Hepatocyte (in vitro differentiated cells): ENCODE measurements at regions not wholly inside any gene's neighbourhood (a gene's known extent, or its start where the extent isn't known, plus 50 kb on each side); places are given as distances from the start of the nearest gene placed in this dataset.

Experiments used
- DNase-seq: peaks from one replicate; pipeline ENCODE4 v3.0.0-alpha.2; 2016; ENCODE audit warnings: low spot score
- H2AFZ ChIP-seq: fragments of 200-600 bp; sonication (generic); 2 replicates; pipeline ENCODE4 v1.6.0; 2016; ENCODE audit warnings: antibody characterized with exemption, mild to moderate bottlenecking
- H3K27ac ChIP-seq: fragments of 200-600 bp; sonication (generic); 2 replicates; pipeline ENCODE4 v1.5.1; 2016; ENCODE audit warnings: mild to moderate bottlenecking
- H3K27me3 ChIP-seq: fragments of 200-600 bp; sonication (generic); 2 replicates; pipeline ENCODE4 v1.6.1; 2016
- H3K36me3 ChIP-seq: fragments of 200-600 bp; sonication (generic); replicated peaks from 2 replicates; pipeline ENCODE4 v1.5.1; 2016; ENCODE audit warnings: low read depth; ENCODE audit not compliant: insufficient read depth
- H3K4me1 ChIP-seq: fragments of 200-600 bp; sonication (generic); 2 replicates; pipeline ENCODE4 v1.5.1; 2016; ENCODE audit warnings: mild to moderate bottlenecking, moderate library complexity; ENCODE audit not compliant: insufficient read depth
- H3K4me2 ChIP-seq: fragments of 200-600 bp; sonication (generic); 2 replicates; pipeline ENCODE4 v1.6.0; 2016
- H3K4me3 ChIP-seq: fragments of 200-600 bp; sonication (generic); 2 replicates; pipeline ENCODE4 v1.5.1; 2016; ENCODE audit warnings: mild to moderate bottlenecking
- H3K79me2 ChIP-seq: fragments of 200-600 bp; sonication (generic); 2 replicates; pipeline ENCODE4 v1.6.0; 2017; ENCODE audit warnings: mild to moderate bottlenecking
- H3K9me2 ChIP-seq: fragments of 200-600 bp; sonication (generic); replicated peaks from 2 replicates; pipeline ENCODE4 v1.6.0; 2017; ENCODE audit warnings: mild to moderate bottlenecking; ENCODE audit not compliant: insufficient read depth
- H3K9me3 ChIP-seq: fragments of 200-600 bp; sonication (generic); 2 replicates; pipeline ENCODE4 v1.5.1; 2016; ENCODE audit warnings: low read depth, mild to moderate bottlenecking
- H4K20me1 ChIP-seq: fragments of 200-600 bp; sonication (generic); 2 replicates; pipeline ENCODE4 v1.6.0; 2016; ENCODE audit warnings: mild to moderate bottlenecking; ENCODE audit not compliant: insufficient read depth, poor library complexity, severe bottlenecking
- EZH2 ChIP-seq: fragments of 200-600 bp; sonication (generic); IDR thresholded peaks from 2 replicates; pipeline ENCODE4 v1.6.1; 2016; ENCODE audit warnings: antibody characterized with exemption, mild to moderate bottlenecking, borderline replicate concordance
- EZH2phosphoT487 ChIP-seq: fragments of 200-600 bp; sonication (generic); IDR thresholded peaks from one replicate; pipeline ENCODE4 v1.6.1; 2018; ENCODE audit warnings: antibody characterized with exemption, mild to moderate bottlenecking, low read depth, moderate library complexity; ENCODE audit not compliant: unreplicated experiment, severe bottlenecking
- WGBS: methylation state at CpG from one replicate; pipeline ENCODE4 v1.1.6; 2016; ENCODE audit warnings: low lambda C conversion rate; ENCODE audit errors: missing lambda C conversion rate; 5-methylcytosine and 5-hydroxymethylcytosine counted together
- TF ChIP-seq, protein P1 (sequence below): fragments of 200-600 bp; sonication (generic); IDR thresholded peaks from 2 replicates; pipeline ENCODE4 v1.5.1; 2016; ENCODE audit warnings: antibody characterized with exemption, mild to moderate bottlenecking; ENCODE audit not compliant: poor library complexity

DNA sequence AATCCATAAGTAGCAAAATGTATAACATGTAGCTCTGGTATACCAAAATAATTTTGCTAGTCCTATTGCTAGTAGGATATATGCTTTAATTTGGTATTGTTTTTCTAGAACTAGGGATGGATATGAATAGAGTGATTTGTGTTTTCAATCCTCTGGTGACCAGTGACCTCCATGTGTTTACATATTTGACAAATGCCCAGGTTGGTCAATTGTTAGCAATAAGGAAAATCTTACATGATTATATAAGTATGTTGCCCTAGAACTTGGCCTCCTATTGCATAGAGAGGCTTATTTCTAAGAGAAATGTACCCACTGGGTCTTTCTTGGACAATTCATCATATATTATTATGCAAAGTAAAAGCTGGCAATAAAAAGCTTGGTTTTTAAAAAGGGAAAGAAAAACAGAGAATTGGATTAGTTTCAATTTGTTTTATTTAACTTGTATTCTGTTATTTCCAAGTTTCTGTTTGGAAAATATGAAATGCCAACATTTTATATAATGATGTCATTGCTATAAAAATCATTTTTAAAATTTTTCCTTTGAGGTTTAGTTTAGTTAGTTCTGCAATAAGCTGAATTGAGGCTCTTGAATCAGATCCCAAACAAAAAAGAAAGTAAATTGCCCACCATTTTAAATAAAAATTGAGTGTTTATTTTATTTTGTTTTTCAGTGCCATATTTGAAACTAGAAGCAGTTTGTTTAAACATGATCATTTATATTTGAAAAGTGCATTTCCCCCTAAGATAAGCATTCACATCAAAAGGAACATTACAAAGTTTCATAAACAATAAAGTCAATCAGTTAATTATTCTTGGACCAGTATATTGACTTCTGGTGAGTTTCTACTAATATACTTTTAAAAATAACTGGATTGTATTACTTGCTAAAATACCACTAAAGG is 210.9 kb downstream of the ZC3H11B start:
- Histone ChIP-seq H3K27me3 (no peaks in the 10 kb centered on the region), H3K9me2 (no peaks in the 10 kb centered on the region), H3K36me3 (no peaks in the 10 kb centered on the region), H2AFZ (no peak overlapping the region), H3K4me2 (no peak overlapping the region), H3K79me2 (no peaks in the 10 kb centered on the region), H3K4me1 (peaks cover 3% of the 10 kb centered on the region), H3K27ac (no peak overlapping the region), H3K9me3 (no peaks in the 10 kb centered on the region), H4K20me1 (no peaks in the 10 kb centered on the region), H3K4me3 (no peak overlapping the region)
- TF ChIP-seq EZH2 (no peak), EZH2phosphoT487 (no peak)
- TF ChIP-seq, protein P1, sequence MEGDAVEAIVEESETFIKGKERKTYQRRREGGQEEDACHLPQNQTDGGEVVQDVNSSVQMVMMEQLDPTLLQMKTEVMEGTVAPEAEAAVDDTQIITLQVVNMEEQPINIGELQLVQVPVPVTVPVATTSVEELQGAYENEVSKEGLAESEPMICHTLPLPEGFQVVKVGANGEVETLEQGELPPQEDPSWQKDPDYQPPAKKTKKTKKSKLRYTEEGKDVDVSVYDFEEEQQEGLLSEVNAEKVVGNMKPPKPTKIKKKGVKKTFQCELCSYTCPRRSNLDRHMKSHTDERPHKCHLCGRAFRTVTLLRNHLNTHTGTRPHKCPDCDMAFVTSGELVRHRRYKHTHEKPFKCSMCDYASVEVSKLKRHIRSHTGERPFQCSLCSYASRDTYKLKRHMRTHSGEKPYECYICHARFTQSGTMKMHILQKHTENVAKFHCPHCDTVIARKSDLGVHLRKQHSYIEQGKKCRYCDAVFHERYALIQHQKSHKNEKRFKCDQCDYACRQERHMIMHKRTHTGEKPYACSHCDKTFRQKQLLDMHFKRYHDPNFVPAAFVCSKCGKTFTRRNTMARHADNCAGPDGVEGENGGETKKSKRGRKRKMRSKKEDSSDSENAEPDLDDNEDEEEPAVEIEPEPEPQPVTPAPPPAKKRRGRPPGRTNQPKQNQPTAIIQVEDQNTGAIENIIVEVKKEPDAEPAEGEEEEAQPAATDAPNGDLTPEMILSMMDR: no peak
- DNase-seq: no peak

DNA sequence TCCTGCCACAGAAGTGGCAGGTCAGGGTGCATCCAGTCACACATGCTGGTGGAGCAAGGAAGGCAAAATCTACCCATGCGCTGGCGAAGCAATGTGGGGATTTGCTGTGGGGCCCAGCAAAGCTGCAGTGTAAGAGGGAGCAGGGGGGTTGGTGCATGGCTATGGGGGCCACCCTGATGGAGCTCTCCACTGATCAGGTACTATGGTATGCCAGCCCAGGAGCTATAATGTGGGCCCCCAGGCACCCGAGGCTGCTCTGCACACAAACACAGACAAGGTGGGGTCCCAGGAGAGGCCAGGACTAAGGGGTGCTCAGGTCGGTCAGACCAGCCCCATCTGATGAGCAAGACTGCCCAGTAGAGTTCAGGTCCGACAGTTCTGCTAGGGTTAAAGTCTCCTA is 213.5 kb downstream of the ZC3H11B start:
- no peak for DNase-seq
- H4K20me1 ChIP-seq: no peaks in the 10 kb centered on the region
- 89% methylated on average over 5 of the region's 5 CpGs for WGBS
- no peaks in the 10 kb centered on the region for H3K4me1 ChIP-seq
- H3K27ac ChIP-seq: no peak overlapping the region
- H3K4me3 ChIP-seq: no peak overlapping the region
- no peak overlapping the region for H2AFZ ChIP-seq
- TF ChIP-seq EZH2: no peak
- no peak for TF ChIP-seq EZH2phosphoT487
- TF ChIP-seq, protein P1: no peak
- no peaks in the 10 kb centered on the region for H3K9me3 ChIP-seq
- no peaks in the 10 kb centered on the region for H3K79me2 ChIP-seq
- H3K27me3 ChIP-seq: no peaks in the 10 kb centered on the region
- H3K4me2 ChIP-seq: no peak overlapping the region
- H3K36me3 ChIP-seq: no peaks in the 10 kb centered on the region
- H3K9me2 ChIP-seq: no peaks in the 10 kb centered on the region

DNA sequence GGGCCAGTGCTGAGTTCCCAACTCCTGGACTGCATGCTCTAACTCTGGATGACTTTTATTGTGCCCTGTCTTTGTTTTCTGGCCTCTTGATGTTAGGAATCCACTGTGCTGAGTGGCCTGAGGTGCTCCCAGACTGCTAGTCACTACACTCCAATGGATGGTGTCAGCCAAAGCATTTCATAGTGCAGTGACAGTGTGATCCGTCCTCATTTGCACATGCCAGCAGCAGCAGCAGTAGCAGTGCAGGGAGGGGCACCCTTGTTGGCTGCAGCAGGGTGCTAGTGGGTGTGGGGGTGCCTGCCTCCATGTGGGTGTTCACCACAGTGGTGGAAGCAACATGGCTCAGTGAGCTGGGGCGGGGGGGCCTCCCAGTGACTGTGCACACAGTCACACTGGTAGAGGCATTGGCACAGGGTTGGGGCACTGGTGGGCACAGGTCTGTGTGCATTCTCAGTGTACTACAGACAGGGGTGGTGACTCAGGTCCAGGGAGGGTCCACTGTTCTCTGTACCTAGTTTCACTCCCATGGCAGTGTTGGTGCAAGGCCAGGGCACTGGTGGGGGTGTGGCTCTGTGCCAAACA is 214.0 kb downstream of the ZC3H11B start:
- TF ChIP-seq, protein P1: no peak
- TF ChIP-seq EZH2phosphoT487 (no peak), EZH2 (no peak)
- H3K27ac ChIP-seq: no peak overlapping the region
- H3K79me2 ChIP-seq: no peaks in the 10 kb centered on the region
- H3K36me3 ChIP-seq: no peaks in the 10 kb centered on the region
- H2AFZ ChIP-seq: no peak overlapping the region
- H3K4me2 ChIP-seq: no peak overlapping the region
- H3K27me3 ChIP-seq: no peaks in the 10 kb centered on the region
- H3K4me1 ChIP-seq: no peaks in the 10 kb centered on the region
- H4K20me1 ChIP-seq: no peaks in the 10 kb centered on the region
- 89% methylated on average over 2 of the region's 2 CpGs for WGBS
- no peak for DNase-seq
- H3K9me3 ChIP-seq: no peaks in the 10 kb centered on the region
- H3K9me2 ChIP-seq: no peaks in the 10 kb centered on the region
- no peak overlapping the region for H3K4me3 ChIP-seq
